GM10248 (cell line): ENCODE measurements at regions not wholly inside any gene's neighbourhood (a gene's known extent, or its start where the extent isn't known, plus 50 kb on each side); places are given as distances from the start of the nearest gene placed in this dataset.

Experiments
- CTCF ChIA-PET: fragments of 300-600 bp; sonication (Branson Sonifier 250); formaldehyde crosslinking; extraction: SDS; loops from one replicate; lab custom pipeline; 2021; ENCODE audit warnings: antibody characterized with exemption; lab: Yijun Ruan, JAX
- POLR2A ChIA-PET: fragments of 350-650 bp; sonication (Branson Sonifier 250); formaldehyde crosslinking; extraction: SDS; loops from one replicate; lab custom pipeline; 2020; ENCODE audit warnings: antibody characterized with exemption; lab: Yijun Ruan, JAX
- DNase-seq: peaks from one replicate; pipeline ENCODE4 v3.0.0; 2012; ENCODE audit errors: extremely low spot score
- CTCF ChIP-seq: IDR thresholded peaks from 2 replicates; pipeline ENCODE4 v1.5.1; 2012; ENCODE audit warnings: mild to moderate bottlenecking, low read depth; ENCODE audit errors: extremely low read depth, missing control alignments, control extremely low read depth

- TF ChIP-seq CTCF: no peak
- POLR2A ChIA-PET: no interaction called here
- no peak for DNase-seq
- CTCF ChIA-PET: no interaction called here
Observed at GRCh38 chr1:113275691-113276090, 114.6 kb upstream of the MAGI3 start.

DNA sequence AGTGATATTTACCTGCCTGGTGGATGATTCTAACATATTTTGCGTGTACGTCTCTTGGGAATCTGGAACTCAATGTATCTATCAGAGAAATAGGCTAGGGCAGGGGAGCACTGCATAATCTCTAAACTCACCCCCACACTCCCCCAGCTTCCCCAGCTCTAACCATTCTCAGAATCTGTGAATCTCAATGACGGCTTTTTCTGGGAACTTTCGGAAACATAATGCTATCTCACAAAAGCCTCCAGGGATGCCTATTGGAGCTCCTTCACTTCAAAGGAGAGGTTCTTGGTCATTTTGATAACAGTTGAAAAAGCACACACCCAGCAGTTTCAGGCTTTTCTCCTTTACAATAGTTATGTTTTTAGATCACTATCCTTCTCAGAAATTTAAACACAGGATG lies 113.8 kb upstream of the MAGI3 start:
- TF ChIP-seq CTCF: no peak
- POLR2A ChIA-PET: no interaction called here
- DNase-seq: no peak
- CTCF ChIA-PET: interaction anchor here (1.1 kb wide), 1 partner anchor 13 kb away, joined by 4 read pairs; no protein-coding TSS in a partner anchor

- CTCF ChIA-PET: interaction anchor here (0.9 kb wide), 1 partner anchor 14 kb away, joined by 3 read pairs; no protein-coding TSS in a partner anchor
- no peak for TF ChIP-seq CTCF
- DNase-seq: no peak
- POLR2A ChIA-PET: no interaction called here
Observed at GRCh38 chr1:113278371-113278770, 111.9 kb upstream of the MAGI3 start.

GRCh38 chr1:113278777-113279176 lies 111.5 kb upstream of the MAGI3 start:
- DNase-seq: no peak
- ChIA-PET CTCF (interaction anchor here (0.9 kb wide), 1 partner anchor 14 kb away, joined by 3 read pairs; no protein-coding TSS in a partner anchor), POLR2A (no interaction called here)
- no peak for TF ChIP-seq CTCF

DNA sequence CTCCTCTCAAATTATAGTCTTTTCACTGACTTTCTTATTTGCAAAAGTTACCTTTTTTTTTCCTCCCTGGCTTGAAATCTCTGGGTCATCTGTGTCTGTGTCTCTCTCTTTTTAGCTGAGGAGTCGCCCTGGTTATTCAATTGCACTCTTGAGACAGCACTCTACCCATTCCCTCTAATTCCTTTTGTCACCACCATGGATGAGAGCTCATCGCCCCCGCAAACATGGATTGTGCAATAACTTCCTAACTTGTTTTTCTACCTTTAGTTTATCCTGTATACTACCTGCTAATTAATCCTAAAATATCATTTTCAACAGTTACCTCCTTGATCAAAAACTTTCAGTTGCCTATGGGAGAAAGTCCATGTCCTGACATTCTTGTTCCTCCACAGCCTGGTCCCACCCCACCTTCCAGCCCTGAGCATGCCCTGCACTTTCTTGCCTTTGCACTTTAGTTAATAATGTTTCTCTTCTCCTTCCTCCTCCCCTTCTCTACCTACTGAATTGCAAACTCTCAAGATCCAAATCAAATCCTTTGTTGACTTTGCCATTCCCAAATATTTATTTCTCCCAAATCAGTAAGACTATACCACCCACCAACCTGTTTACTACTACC lies 110.4 kb upstream of the MAGI3 start:
- TF ChIP-seq CTCF: no peak
- no peak for DNase-seq
- ChIA-PET CTCF (no interaction called here), POLR2A (no interaction called here)

- no peak for DNase-seq
- ChIA-PET CTCF (interaction anchor here (0.6 kb wide), 1 partner anchor 11 kb away, joined by 3 read pairs; no protein-coding TSS in a partner anchor), POLR2A (no interaction called here)
- TF ChIP-seq CTCF: no peak
Observed at GRCh38 chr1:113280581-113280980, 109.7 kb upstream of the MAGI3 start.
